Sigmoid colon (tissue), 3 donors: ENCODE measurements at regions not wholly inside any gene's neighbourhood (a gene's known extent, or its start where the extent isn't known, plus 50 kb on each side); places are given as distances from the start of the nearest gene placed in this dataset.

Source experiments
- CTCF ChIP-seq, 4 experiments: fragments of 450-650 bp in 3 of 4; fragments of 200-600 bp in 1 of 4; IDR thresholded peaks; one replicate each; pipeline ENCODE4 v1.5.1; 2016 to 2019; ENCODE audit warnings: antibody characterized with exemption in 4 of 4, mild to moderate bottlenecking in 3 of 4, moderate library complexity in 2 of 4
- POLR2A ChIP-seq, 2 donors: fragments of 450-650 bp; IDR thresholded peaks; one replicate each; pipeline ENCODE4 v1.6.1; 2016; ENCODE audit warnings: antibody characterized with exemption in 2 of 2, mild to moderate bottlenecking in 2 of 2, moderate library complexity in 2 of 2

- TF ChIP-seq POLR2A (IDR thresholded peaks at IDR 0.05) (no peak), CTCF (IDR thresholded peaks at IDR 0.05) (no peak)
Observed at GRCh38 chr6:86738078-86738477, 199.2 kb upstream of the HTR1E start.
